H1 (cell line): ENCODE measurements at regions not wholly inside any gene's neighbourhood (a gene's known extent, or its start where the extent isn't known, plus 50 kb on each side); places are given as distances from the start of the nearest gene placed in this dataset.

ENCODE experiments used
- ASH2L ChIP-seq: fragments of 200-600, 300-600 bp; sonication (generic); IDR thresholded peaks from one replicate; pipeline ENCODE4 v1.7.1; 2017; ENCODE audit warnings: low read length
- CBX5 ChIP-seq: fragments of 300-800, 300-1000 bp; sonication (generic); IDR thresholded peaks from 2 replicates; pipeline ENCODE4 v1.7.1; 2016; ENCODE audit warnings: antibody characterized with exemption, low read length, low read depth
- CBX8 ChIP-seq: fragments of 300-800, 300-1000 bp; sonication (generic); IDR thresholded peaks from 2 replicates; pipeline ENCODE4 v1.7.1; 2016; ENCODE audit warnings: low read depth, low read length, borderline replicate concordance
- CTBP2 ChIP-seq: IDR thresholded peaks from 2 replicates; pipeline ENCODE4 v1.7.0; 2011; ENCODE audit warnings: borderline replicate concordance, mild to moderate bottlenecking, moderate library complexity, mixed read lengths, low read length; ENCODE audit not compliant: insufficient read depth, insufficient read length
- CTCF ChIP-seq, 3 experiments: IDR thresholded peaks; 1 replicate in 2 of 3; 2 replicates in 1 of 3; pipeline versions ENCODE4 v1.5.1 to v1.6.1; 2011; ENCODE audit warnings: low read length in 3 of 3, mild to moderate bottlenecking in 3 of 3, inconsistent platforms in 2 of 3, low read depth in 1 of 3, moderate library complexity in 1 of 3; ENCODE audit not compliant: insufficient read depth in 1 of 3; ENCODE audit errors: control extremely low read depth in 1 of 3
- FOSL1 ChIP-seq: IDR thresholded peaks from 2 replicates; pipeline ENCODE4 v1.6.1; 2011; ENCODE audit warnings: mild to moderate bottlenecking, low read depth, low read length, moderate library complexity; ENCODE audit not compliant: insufficient read depth
- TCF12 ChIP-seq: IDR thresholded peaks from 2 replicates; pipeline ENCODE4 v1.6.1; 2011; ENCODE audit warnings: low read depth, mild to moderate bottlenecking, low read length
- TF ChIP-seq, protein P1 (sequence below): fragments of 300-600 bp; sonication (generic); IDR thresholded peaks from 2 replicates; pipeline ENCODE4 v1.7.1; 2012; ENCODE audit warnings: low read length, moderate library complexity, mild to moderate bottlenecking, inconsistent platforms; ENCODE audit not compliant: insufficient replicate concordance
- TF ChIP-seq, protein P2 (sequence below): IDR thresholded peaks from 2 replicates; pipeline ENCODE4 v1.6.1; 2011; ENCODE audit warnings: low read depth, mild to moderate bottlenecking, low read length; ENCODE audit not compliant: insufficient read depth

DNA sequence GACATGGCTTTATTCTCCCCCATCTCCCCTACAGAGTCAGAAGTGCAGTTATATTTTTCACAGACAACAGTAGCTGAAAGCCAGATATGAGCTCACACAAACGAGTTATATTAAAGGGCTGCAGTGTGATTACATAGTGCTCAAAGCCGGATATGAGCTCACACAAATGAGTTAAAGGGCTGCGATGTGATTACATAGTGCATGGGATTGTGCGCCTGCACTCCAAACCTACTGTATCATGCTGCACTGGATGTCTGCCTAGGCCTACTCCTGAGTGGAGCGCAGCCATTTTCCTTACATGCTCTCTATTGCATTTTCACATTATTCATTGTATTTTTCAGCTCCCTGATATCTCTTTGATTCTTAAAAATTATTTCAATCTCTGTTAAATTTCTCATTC lies 414.6 kb upstream of the LARGE1 start (continued):
- TF ChIP-seq, protein P1, sequence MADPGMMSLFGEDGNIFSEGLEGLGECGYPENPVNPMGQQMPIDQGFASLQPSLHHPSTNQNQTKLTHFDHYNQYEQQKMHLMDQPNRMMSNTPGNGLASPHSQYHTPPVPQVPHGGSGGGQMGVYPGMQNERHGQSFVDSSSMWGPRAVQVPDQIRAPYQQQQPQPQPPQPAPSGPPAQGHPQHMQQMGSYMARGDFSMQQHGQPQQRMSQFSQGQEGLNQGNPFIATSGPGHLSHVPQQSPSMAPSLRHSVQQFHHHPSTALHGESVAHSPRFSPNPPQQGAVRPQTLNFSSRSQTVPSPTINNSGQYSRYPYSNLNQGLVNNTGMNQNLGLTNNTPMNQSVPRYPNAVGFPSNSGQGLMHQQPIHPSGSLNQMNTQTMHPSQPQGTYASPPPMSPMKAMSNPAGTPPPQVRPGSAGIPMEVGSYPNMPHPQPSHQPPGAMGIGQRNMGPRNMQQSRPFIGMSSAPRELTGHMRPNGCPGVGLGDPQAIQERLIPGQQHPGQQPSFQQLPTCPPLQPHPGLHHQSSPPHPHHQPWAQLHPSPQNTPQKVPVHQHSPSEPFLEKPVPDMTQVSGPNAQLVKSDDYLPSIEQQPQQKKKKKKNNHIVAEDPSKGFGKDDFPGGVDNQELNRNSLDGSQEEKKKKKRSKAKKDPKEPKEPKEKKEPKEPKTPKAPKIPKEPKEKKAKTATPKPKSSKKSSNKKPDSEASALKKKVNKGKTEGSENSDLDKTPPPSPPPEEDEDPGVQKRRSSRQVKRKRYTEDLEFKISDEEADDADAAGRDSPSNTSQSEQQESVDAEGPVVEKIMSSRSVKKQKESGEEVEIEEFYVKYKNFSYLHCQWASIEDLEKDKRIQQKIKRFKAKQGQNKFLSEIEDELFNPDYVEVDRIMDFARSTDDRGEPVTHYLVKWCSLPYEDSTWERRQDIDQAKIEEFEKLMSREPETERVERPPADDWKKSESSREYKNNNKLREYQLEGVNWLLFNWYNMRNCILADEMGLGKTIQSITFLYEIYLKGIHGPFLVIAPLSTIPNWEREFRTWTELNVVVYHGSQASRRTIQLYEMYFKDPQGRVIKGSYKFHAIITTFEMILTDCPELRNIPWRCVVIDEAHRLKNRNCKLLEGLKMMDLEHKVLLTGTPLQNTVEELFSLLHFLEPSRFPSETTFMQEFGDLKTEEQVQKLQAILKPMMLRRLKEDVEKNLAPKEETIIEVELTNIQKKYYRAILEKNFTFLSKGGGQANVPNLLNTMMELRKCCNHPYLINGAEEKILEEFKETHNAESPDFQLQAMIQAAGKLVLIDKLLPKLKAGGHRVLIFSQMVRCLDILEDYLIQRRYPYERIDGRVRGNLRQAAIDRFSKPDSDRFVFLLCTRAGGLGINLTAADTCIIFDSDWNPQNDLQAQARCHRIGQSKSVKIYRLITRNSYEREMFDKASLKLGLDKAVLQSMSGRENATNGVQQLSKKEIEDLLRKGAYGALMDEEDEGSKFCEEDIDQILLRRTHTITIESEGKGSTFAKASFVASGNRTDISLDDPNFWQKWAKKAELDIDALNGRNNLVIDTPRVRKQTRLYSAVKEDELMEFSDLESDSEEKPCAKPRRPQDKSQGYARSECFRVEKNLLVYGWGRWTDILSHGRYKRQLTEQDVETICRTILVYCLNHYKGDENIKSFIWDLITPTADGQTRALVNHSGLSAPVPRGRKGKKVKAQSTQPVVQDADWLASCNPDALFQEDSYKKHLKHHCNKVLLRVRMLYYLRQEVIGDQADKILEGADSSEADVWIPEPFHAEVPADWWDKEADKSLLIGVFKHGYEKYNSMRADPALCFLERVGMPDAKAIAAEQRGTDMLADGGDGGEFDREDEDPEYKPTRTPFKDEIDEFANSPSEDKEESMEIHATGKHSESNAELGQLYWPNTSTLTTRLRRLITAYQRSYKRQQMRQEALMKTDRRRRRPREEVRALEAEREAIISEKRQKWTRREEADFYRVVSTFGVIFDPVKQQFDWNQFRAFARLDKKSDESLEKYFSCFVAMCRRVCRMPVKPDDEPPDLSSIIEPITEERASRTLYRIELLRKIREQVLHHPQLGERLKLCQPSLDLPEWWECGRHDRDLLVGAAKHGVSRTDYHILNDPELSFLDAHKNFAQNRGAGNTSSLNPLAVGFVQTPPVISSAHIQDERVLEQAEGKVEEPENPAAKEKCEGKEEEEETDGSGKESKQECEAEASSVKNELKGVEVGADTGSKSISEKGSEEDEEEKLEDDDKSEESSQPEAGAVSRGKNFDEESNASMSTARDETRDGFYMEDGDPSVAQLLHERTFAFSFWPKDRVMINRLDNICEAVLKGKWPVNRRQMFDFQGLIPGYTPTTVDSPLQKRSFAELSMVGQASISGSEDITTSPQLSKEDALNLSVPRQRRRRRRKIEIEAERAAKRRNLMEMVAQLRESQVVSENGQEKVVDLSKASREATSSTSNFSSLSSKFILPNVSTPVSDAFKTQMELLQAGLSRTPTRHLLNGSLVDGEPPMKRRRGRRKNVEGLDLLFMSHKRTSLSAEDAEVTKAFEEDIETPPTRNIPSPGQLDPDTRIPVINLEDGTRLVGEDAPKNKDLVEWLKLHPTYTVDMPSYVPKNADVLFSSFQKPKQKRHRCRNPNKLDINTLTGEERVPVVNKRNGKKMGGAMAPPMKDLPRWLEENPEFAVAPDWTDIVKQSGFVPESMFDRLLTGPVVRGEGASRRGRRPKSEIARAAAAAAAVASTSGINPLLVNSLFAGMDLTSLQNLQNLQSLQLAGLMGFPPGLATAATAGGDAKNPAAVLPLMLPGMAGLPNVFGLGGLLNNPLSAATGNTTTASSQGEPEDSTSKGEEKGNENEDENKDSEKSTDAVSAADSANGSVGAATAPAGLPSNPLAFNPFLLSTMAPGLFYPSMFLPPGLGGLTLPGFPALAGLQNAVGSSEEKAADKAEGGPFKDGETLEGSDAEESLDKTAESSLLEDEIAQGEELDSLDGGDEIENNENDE, result no peak
- TF ChIP-seq FOSL1 (no peak), CBX5 (no peak), TCF12 (no peak), CTBP2 (no peak), CTCF (IDR thresholded peaks at IDR 0.05; ENCODE audit: control extremely low read depth in 1 of 3, insufficient read depth in 1 of 3, low read depth in 1 of 3, low read length in 3 of 3) (no peak), CBX8 (no peak), ASH2L (no peak)
- TF ChIP-seq, protein P2, sequence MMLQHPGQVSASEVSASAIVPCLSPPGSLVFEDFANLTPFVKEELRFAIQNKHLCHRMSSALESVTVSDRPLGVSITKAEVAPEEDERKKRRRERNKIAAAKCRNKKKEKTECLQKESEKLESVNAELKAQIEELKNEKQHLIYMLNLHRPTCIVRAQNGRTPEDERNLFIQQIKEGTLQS, result no peak
